CD14-positive monocyte (primary cell): ENCODE measurements at regions not wholly inside any gene's neighbourhood (a gene's known extent, or its start where the extent isn't known, plus 50 kb on each side); places are given as distances from the start of the nearest gene placed in this dataset.

Source experiments
- DNase-seq, 3 donors: peaks; one replicate each; pipeline ENCODE4 v3.0.0-alpha.2; 2011 to 2022
- H2AFZ ChIP-seq: 2 replicates; pipeline ENCODE4 v1.6.0; 2012; ENCODE audit warnings: mild to moderate bottlenecking, low read depth, low read length, inconsistent platforms; ENCODE audit not compliant: insufficient read depth, poor library complexity, severe bottlenecking
- H3K27ac ChIP-seq, 2 donors: 1 replicate in 1 of 2; 2 replicates in 1 of 2; pipeline ENCODE4 v1.5.1; 2012 to 2013; ENCODE audit warnings: low read length in 2 of 2, control low read depth in 1 of 2, inconsistent platforms in 1 of 2, low read depth in 1 of 2, mild to moderate bottlenecking in 1 of 2
- H3K27me3 ChIP-seq, 2 donors: one replicate each; pipeline versions ENCODE4 v1.6.0 to v1.6.1; 2011 to 2013; ENCODE audit warnings: low read length in 2 of 2; ENCODE audit not compliant: control insufficient read depth in 2 of 2, insufficient read depth in 2 of 2
- H3K36me3 ChIP-seq, 2 donors: replicated peaks in 1 of 2; 1 replicate in 1 of 2; 2 replicates in 1 of 2; pipeline versions ENCODE4 v1.5.1 to v1.6.1; 2012 to 2013; ENCODE audit warnings: low read length in 2 of 2, control low read depth in 1 of 2, inconsistent platforms in 1 of 2, mild to moderate bottlenecking in 1 of 2; ENCODE audit not compliant: insufficient read depth in 2 of 2, control insufficient read depth in 1 of 2
- H3K4me1 ChIP-seq, 2 donors: 1 replicate in 1 of 2; 2 replicates in 1 of 2; pipeline versions ENCODE4 v1.5.1 to v1.6.1; 2012 to 2013; ENCODE audit warnings: low read length in 2 of 2, control low read depth in 1 of 2, inconsistent platforms in 1 of 2, mild to moderate bottlenecking in 1 of 2, moderate library complexity in 1 of 2; ENCODE audit not compliant: insufficient read depth in 2 of 2, control insufficient read depth in 1 of 2
- H3K4me2 ChIP-seq: replicated peaks from 2 replicates; pipeline ENCODE3; 2012; ENCODE audit warnings: low read length, moderate library complexity, mild to moderate bottlenecking; ENCODE audit not compliant: poor library complexity, severe bottlenecking; ENCODE audit errors: extremely low read depth
- H3K4me3 ChIP-seq, 3 experiments: fragments of 200-600 bp in 1 of 3; sonication (generic) in 1 of 3; replicated peaks in 1 of 3; 1 replicate in 2 of 3; 2 replicates in 1 of 3; pipeline ENCODE4 v1.5.1; 2011 to 2013; ENCODE audit warnings: low read length in 3 of 3, mild to moderate bottlenecking in 3 of 3, control low read depth in 2 of 3, low read depth in 2 of 3, inconsistent platforms in 1 of 3, moderate library complexity in 1 of 3
- H3K79me2 ChIP-seq: 2 replicates; pipeline ENCODE4 v1.6.0; 2012; ENCODE audit warnings: mild to moderate bottlenecking, control low read depth, inconsistent platforms, low read length, moderate library complexity; ENCODE audit not compliant: insufficient read depth
- H3K9ac ChIP-seq: 2 replicates; pipeline ENCODE4 v1.6.0; 2017; ENCODE audit warnings: low read length, mild to moderate bottlenecking; ENCODE audit not compliant: insufficient read depth, poor library complexity, severe bottlenecking
- H3K9me3 ChIP-seq, 2 donors: replicated peaks in 1 of 2; 1 replicate in 1 of 2; 2 replicates in 1 of 2; pipeline versions ENCODE4 v1.5.1 to v1.6.1; 2012 to 2013; ENCODE audit warnings: low read length in 2 of 2, control low read depth in 1 of 2; ENCODE audit not compliant: control insufficient read depth in 1 of 2, insufficient read depth in 1 of 2
- H4K20me1 ChIP-seq: 2 replicates; pipeline ENCODE4 v1.6.0; 2012; ENCODE audit warnings: mild to moderate bottlenecking, low read length, control low read depth, moderate library complexity; ENCODE audit not compliant: insufficient read depth
- H3K27ac Mint-ChIP-seq, 7 donors: one replicate each; pipeline ENCODE4 v1.8.0; 2020; ENCODE audit warnings: mild to moderate bottlenecking in 7 of 7, mixed read lengths in 7 of 7, moderate library complexity in 6 of 7, inconsistent platforms in 2 of 7
- H3K27me3 Mint-ChIP-seq, 3 donors: one replicate each; pipeline ENCODE4 v1.8.0; 2021 to 2022; ENCODE audit warnings: low read depth in 3 of 3, mild to moderate bottlenecking in 3 of 3, mixed read lengths in 3 of 3, moderate library complexity in 3 of 3, inconsistent platforms in 1 of 3
- H3K36me3 Mint-ChIP-seq, 2 donors: one replicate each; pipeline ENCODE4 v1.8.0; 2020; ENCODE audit warnings: mixed read lengths in 2 of 2, inconsistent platforms in 1 of 2, mild to moderate bottlenecking in 1 of 2
- H3K4me1 Mint-ChIP-seq: one replicate; pipeline ENCODE4 v1.8.0; 2020; ENCODE audit warnings: mild to moderate bottlenecking, mixed read lengths
- H3K4me3 Mint-ChIP-seq, 2 donors: one replicate each; pipeline ENCODE4 v1.8.0; 2020; ENCODE audit warnings: mild to moderate bottlenecking in 2 of 2, mixed read lengths in 2 of 2, moderate library complexity in 1 of 2
- H3K9me3 Mint-ChIP-seq, 7 donors: one replicate each; pipeline ENCODE4 v1.8.0; 2020 to 2022; ENCODE audit warnings: mixed read lengths in 7 of 7, mild to moderate bottlenecking in 6 of 7, moderate library complexity in 6 of 7, inconsistent platforms in 2 of 7
- CTCF ChIP-seq: fragments of 200-600 bp; IDR thresholded peaks from one replicate; pipeline ENCODE4 v1.8.0; 2022; ENCODE audit warnings: antibody characterized with exemption, mild to moderate bottlenecking
- WGBS: methylation state at CpG from one replicate; pipeline ENCODE4 v1.1.5; 2013; ENCODE audit warnings: missing lambda C conversion rate; ENCODE audit not compliant: insufficient coverage; 5-methylcytosine and 5-hydroxymethylcytosine counted together
- intact Hi-C, 2 donors: fragments of 100-400 bp; cut with micrococcal nuclease; formaldehyde crosslinking; loops; one replicate each; pipeline versions ENCODE4 v1.15.0 to v1.15.1; 2023

- Histone ChIP-seq H3K79me2 (no peaks in the 10 kb centered on the region), H3K9ac (no peak overlapping the region), H3K4me3 (no peak overlapping the region), H3K27me3 (no peaks in the 10 kb centered on the region), H3K27ac (no peak overlapping the region), H4K20me1 (no peaks in the 10 kb centered on the region), H2AFZ (no peak overlapping the region), H3K4me1 (no peaks in the 10 kb centered on the region), H3K4me2 (no peak overlapping the region), H3K9me3 (peaks cover 0 to 5% of the 10 kb centered on the region in 2 donors), H3K36me3 (no peaks in the 10 kb centered on the region)
- intact Hi-C loops = no loop called here
- TF ChIP-seq CTCF = no peak
- Mint-ChIP-seq H3K27me3 (peaks cover 0 to 1% (median 0%) of the 10 kb centered on the region in 3 donors), H3K9me3 (peaks cover 1 to 3% (median 2%) of the 10 kb centered on the region in 7 donors), H3K4me1 (no peaks in the 10 kb centered on the region), H3K27ac (no peak overlapping the region), H3K4me3 (no peak overlapping the region), H3K36me3 (no peaks in the 10 kb centered on the region)
- no CpG with 5 or more reads among the region's 2 CpGs for WGBS
- DNase-seq = no peak
These were observed 441.1 kb upstream of the DPH6 start for GRCh38 chr15:35987056-35987455.

- H3K4me1 Mint-ChIP-seq = no peaks in the 10 kb centered on the region
- Histone ChIP-seq H3K4me1 (no peaks in the 10 kb centered on the region), H2AFZ (no peak overlapping the region), H4K20me1 (no peaks in the 10 kb centered on the region), H3K27me3 (no peaks in the 10 kb centered on the region), H3K27ac (no peak overlapping the region), H3K9me3 (peaks cover 2 to 10% of the 10 kb centered on the region in 2 donors), H3K9ac (no peak overlapping the region), H3K36me3 (no peaks in the 10 kb centered on the region), H3K4me2 (no peak overlapping the region), H3K4me3 (no peak overlapping the region), H3K79me2 (no peaks in the 10 kb centered on the region)
- H3K4me3 Mint-ChIP-seq = no peak overlapping the region
- intact Hi-C loops = no loop called here
- H3K9me3 Mint-ChIP-seq = peaks cover 2 to 9% (median 5%) of the 10 kb centered on the region in 7 donors
- H3K36me3 Mint-ChIP-seq = no peaks in the 10 kb centered on the region
- DNase-seq = no peak
- WGBS = 0% methylated on average over 1 of the region's 3 CpGs
- peaks cover 0 to 3% (median 0%) of the 10 kb centered on the region in 3 donors for H3K27me3 Mint-ChIP-seq
- TF ChIP-seq CTCF = no peak
- no peak overlapping the region for H3K27ac Mint-ChIP-seq
These were observed 445.4 kb upstream of the DPH6 start for GRCh38 chr15:35991386-35991785.
